GM21717 (cell line): ENCODE measurements at regions not wholly inside any gene's neighbourhood (a gene's known extent, or its start where the extent isn't known, plus 50 kb on each side); places are given as distances from the start of the nearest gene placed in this dataset.
"Not testable (repeated sequence)": the region's sequence is repeated elsewhere in the genome, so short reads cannot be mapped to it uniquely, and the experiment has no call there.

Experiments
- ATAC-seq: cut with Tn5 transposase; IDR thresholded peaks from one replicate; pipeline ENCODE4 v1.9.1; 2021; ENCODE audit warnings: mild to moderate bottlenecking, moderate library complexity; ENCODE audit not compliant: unreplicated experiment

- peak; percentile 100 for ATAC-seq
These were observed 1231.1 kb upstream of the ACO1 start for GRCh38 chr9:31153250-31153840.

DNA sequence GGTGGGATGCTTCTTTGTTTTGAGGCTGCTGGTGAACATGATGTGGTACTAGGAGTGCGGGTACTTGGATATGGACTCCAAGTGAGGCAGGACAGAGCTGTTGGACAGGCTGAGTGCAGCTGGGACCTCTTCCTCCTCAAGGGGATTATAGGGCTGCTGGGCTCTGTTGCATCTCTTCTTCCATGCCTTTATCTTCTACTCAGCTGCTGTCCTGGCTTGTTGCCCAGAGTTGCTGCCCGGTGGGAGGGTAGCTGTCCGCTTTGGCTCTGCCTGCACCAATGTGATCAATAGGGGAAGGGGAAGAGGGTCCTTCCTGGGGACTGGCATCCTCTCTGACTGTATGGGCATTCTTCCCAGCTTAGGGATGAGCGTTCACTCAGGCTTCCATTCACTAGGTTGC, 1217.9 kb upstream of the ACO1 start:
- no peak for ATAC-seq

DNA sequence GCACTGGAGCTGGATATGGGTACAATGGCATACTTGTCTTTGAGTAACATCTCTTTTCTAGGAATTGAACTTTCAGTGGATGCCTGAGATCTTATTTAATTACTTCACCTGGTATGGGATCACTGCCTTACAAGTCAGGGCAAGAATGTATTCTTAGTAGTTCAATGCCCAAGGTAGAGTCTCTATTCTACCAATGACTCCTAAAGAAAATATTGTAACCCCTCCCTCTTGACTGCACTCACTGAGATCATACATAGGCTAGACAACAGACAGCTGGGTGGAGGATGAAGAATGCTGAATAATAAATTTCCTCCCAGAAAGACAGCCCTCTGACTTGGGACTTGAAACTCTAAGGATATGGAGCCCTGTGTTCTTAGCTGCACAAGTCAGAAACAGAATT, 1216.3 kb upstream of the ACO1 start:
- no peak for ATAC-seq

DNA sequence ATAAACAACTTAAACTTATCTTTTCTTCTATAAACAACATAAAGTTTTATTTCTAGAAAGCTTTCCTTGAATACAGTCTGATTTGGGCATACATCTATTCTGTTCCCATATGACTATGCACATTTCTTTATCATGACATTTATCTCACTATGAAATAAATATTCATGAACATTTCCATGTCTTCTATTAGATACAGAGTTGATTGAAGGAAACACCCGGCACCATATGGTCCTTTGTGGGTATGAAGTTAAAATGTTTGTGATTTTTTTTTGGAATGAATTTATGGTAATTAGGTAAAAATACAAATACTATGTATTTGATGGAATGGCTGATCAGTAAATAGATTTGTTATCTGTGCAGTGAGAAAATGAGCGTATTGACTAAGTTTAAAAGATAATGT, 1209.8 kb upstream of the ACO1 start:
- ATAC-seq, result no peak

DNA sequence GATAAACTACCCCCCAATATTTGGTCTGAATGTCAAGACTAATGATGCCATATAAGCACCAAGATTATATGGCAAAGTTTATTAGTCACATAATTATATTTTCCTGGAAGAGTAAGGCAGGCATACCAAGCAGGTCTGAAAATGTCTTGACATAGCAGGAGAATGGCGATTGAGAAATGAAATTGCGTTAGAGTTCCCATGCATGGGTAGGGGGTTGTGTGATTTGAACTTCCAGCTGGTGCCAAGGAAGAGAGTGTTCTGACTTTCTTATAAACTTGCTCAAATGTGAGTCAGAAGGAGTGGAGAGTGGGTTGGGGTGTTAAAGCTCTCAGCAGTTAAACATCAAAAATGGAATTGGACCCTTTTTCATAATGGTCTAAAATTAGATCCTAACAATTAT, 1200.6 kb upstream of the ACO1 start:
- no peak for ATAC-seq

DNA sequence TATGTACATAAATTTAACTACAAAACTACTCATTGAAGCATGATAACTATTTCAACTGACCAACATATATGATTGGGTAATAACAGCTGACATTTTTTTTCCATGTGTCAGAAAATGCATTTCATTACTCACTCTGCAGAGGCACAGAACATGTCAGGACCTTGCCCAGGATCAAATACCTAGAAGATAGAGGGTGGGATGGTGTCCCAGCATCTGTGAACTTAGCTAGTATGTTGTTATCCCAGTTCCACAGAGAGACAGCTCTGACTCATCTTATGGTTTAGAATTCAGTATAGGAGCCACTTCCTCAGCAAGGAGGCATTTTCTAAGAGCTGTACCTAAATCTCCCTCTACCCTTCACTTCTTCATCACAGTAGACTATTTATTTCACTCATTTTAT, 1198.6 kb upstream of the ACO1 start:
- no peak for ATAC-seq

- no peak for ATAC-seq
These were observed 1195.9 kb upstream of the ACO1 start for GRCh38 chr9:31188496-31188895.

- peak; percentile 92 for ATAC-seq
These were observed 1173.4 kb upstream of the ACO1 start for GRCh38 chr9:31210978-31211570.

- not testable (repeated sequence) for ATAC-seq
These were observed 1154.5 kb upstream of the ACO1 start for GRCh38 chr9:31229976-31230375.

DNA sequence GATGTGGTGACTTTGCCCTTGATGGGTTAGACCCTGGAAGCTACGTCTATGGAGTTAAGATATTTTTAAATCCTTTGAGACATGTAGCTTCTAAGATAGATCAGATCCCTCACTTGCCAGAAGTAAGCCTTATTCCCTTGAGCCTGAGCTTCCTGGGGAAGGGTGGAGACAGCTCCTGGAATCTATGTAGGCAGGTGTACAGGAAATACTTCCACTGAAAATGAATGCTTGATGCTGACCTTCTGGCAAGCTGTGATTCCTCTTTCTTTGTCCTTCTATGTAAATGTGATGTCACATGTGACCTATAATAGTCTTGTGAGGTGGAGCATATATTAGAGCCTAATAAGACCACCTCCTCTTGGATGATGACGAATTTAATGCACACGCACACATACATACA, 1152.0 kb upstream of the ACO1 start:
- no peak for ATAC-seq

GRCh38 chr9:31236344-31236743, 1148.1 kb upstream of the ACO1 start:
- no peak for ATAC-seq

DNA sequence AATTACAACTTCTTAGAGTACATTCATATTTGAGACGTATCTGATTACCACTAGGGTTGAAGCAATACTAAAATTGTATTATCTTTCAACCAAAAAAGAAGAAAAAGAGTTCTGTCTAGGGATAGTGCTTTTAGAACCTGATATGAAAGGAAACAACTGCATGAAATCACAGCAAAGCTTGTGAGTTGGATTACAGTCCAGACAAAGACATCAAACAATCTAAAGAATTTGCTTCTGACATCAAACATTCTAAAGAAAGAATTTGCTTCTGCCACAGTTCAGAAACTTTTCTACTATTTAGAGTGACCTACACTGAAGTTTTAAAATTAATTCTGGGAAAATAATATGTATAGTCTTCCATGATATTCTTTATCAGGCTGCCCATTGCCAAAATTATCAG, 1141.1 kb upstream of the ACO1 start:
- no peak for ATAC-seq

GRCh38 chr9:31248156-31248555, 1136.3 kb upstream of the ACO1 start:
- ATAC-seq, result no peak

- ATAC-seq, result no peak
These were observed 1133.1 kb upstream of the ACO1 start for GRCh38 chr9:31251386-31251785.

- no peak for ATAC-seq
These were observed 1130.4 kb upstream of the ACO1 start for GRCh38 chr9:31253800-31254762.

- ATAC-seq, result no peak
These were observed 1129.2 kb upstream of the ACO1 start for GRCh38 chr9:31255211-31255610.

GRCh38 chr9:31259824-31260223, 1124.6 kb upstream of the ACO1 start:
- no peak for ATAC-seq

GRCh38 chr9:31272456-31273295, 1111.8 kb upstream of the ACO1 start:
- ATAC-seq, result no peak

DNA sequence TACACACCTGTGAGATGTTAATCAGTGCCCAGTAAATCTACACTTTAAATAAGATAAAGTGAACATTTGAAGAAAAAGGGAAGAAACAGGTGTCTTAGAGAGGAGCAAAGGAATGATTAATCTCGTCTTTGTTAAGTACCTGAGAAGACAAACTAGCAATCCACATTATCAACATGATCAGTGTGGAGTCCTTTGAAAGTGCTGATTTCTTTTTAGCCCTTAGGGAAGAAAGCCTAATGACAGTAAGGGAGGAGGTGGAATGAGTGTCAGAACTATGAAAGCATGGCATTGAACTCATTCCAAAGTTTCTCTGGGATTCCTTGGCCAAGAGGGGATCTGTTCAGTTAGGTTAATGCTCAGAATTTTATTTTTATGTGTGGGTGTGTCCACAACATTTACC, 1109.0 kb upstream of the ACO1 start:
- no peak for ATAC-seq

- ATAC-seq, result no peak
These were observed 1093.7 kb upstream of the ACO1 start for GRCh38 chr9:31290731-31291130.
